Panc1 (cell line): ENCODE measurements at regions not wholly inside any gene's neighbourhood (a gene's known extent, or its start where the extent isn't known, plus 50 kb on each side); places are given as distances from the start of the nearest gene placed in this dataset.

Experiments used
- CTCF ChIP-seq: fragments of 450-650 bp; IDR thresholded peaks from 2 replicates; pipeline ENCODE4 v1.5.1; 2017; ENCODE audit warnings: mild to moderate bottlenecking
- TCF7L2 ChIP-seq: IDR thresholded peaks from 2 replicates; pipeline ENCODE4 v1.6.1; 2011; ENCODE audit warnings: mild to moderate bottlenecking, low read depth, low read length, inconsistent platforms

GRCh38 chr19:32018014-32018413, 327.4 kb upstream of the ZNF507 start:
- no peak for TF ChIP-seq CTCF
- TF ChIP-seq TCF7L2 = no peak
